GM04503 (cell line): ENCODE measurements at regions not wholly inside any gene's neighbourhood (a gene's known extent, or its start where the extent isn't known, plus 50 kb on each side); places are given as distances from the start of the nearest gene placed in this dataset.
"Not testable (repeated sequence)": the region's sequence is repeated elsewhere in the genome, so short reads cannot be mapped to it uniquely, and the experiment has no call there.

Experiments used
- DNase-seq: peaks from one replicate; pipeline ENCODE4 v3.0.0-alpha.2; 2012; ENCODE audit warnings: low read depth

DNA sequence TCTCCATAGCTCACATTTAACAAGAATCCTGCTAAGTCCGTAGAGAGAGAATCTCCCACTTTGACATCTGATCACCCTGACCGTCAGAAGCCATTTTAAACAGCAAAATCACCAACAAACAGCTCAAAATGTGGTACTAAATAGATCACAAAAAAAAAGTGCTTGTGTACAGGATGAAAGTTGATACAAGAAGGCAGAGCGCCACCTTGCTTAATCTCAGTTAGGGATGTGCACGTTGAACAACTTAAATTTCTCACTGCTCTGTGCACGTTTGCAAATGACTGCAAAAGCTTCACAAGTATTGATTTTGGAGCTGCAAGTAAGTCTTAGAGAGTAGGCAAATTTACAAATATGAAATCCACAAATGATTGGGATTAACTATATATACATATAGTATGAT, 63.1 kb upstream of the NREP start:
- no peak for DNase-seq

DNA sequence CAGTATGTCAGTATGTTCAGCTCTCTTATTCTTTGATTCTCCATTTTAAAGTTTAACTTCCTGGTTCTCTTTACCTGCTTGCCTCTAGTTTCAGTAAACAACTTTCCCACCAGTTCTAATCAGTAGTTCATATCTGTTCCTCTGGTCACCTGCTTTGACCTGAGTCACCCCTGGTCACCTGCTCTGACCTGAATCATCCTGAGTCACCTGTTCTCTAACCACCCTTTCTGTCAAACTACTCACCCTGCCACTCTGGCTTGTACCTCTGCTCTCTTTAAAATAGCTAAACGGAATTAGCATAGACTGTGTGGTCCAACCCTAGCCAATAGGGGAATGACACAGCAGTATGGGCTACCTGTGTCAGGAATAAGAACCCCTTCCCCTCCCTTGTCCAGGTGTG, 62.0 kb upstream of the NREP start:
- DNase-seq = not testable (repeated sequence)

DNA sequence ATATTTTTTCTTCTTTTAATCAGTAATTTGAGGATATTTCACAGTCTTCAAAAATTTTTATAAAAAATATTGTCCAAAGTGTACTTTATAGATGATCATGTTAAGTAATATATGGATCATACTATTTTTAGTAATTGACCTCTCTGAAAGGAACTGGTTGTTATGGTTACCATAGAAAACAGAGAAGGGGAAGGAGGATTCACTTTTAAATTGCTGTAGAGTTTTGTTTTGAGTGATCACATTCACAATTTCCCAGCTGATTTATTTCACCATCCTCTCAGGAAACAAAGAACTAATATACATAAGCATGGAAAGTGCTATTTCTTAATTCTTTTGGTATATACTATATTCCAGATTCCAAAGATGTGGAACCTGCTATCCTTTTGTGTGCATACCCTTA, 56.5 kb upstream of the NREP start:
- no peak for DNase-seq

DNA sequence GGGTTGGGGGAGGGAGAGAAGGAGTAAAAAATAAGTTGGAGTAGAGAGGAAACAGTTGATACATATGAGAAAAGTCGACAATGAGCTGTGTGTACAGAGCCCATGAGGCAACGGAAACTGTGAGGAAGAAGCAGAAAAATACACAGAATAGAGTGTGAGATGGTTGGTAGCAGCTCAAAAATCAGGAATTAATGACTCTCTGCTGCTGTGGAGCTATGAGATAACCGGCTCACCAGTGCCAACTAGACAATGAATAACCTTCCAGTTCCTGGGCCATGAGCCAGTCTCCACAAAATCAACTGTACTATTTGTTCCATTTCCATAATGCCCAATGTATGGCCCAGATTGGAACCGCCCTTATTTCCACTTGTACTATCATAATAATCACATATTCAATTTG, 53.1 kb upstream of the NREP start:
- DNase-seq = no peak
